Prostate gland (tissue), 2 donors: ENCODE measurements at regions not wholly inside any gene's neighbourhood (a gene's known extent, or its start where the extent isn't known, plus 50 kb on each side); places are given as distances from the start of the nearest gene placed in this dataset.
A peak's percentile ranks its signal among the peaks of the same experiment; 100 is the strongest.

ENCODE experiments used
- DNase-seq: peaks from one replicate; pipeline ENCODE4 v3.0.0-alpha.2; 2019; ENCODE audit warnings: low spot score
- H3K27ac ChIP-seq, 2 donors: fragments of 200-600 bp; sonication (generic); 2 replicates each; pipeline ENCODE4 v1.5.1; 2017 to 2019
- H3K27me3 ChIP-seq: fragments of 200-600 bp; sonication (generic); replicated peaks from 2 replicates; pipeline ENCODE4 v1.5.1; 2019; ENCODE audit not compliant: insufficient read depth
- H3K36me3 ChIP-seq, 2 donors: fragments of 200-600 bp; sonication (generic); 1 replicate in 1 of 2; 2 replicates in 1 of 2; pipeline versions ENCODE4 v1.5.1 to v1.8.1; 2017 to 2019
- H3K4me1 ChIP-seq: fragments of 200-600 bp; sonication (generic); replicated peaks from 2 replicates; pipeline ENCODE4 v1.5.1; 2019
- H3K4me3 ChIP-seq, 2 donors: fragments of 200-600 bp; sonication (generic); 2 replicates each; pipeline ENCODE4 v1.5.1; 2017 to 2019
- H3K9me3 ChIP-seq: fragments of 200-600 bp; sonication (generic); 2 replicates; pipeline ENCODE4 v1.5.1; 2017
- POLR2A ChIP-seq: fragments of 450-650 bp; IDR thresholded peaks from one replicate; pipeline ENCODE4 v1.6.1; 2016; ENCODE audit warnings: antibody characterized with exemption, mild to moderate bottlenecking
- POLR2AphosphoS5 ChIP-seq: sonication (generic); formaldehyde crosslinking; IDR thresholded peaks from one replicate; pipeline ENCODE4 v1.6.1; 2017; ENCODE audit warnings: antibody characterized with exemption
- WGBS: methylation state at CpG from one replicate; pipeline ENCODE4 v1.1.5; 2018; 5-methylcytosine and 5-hydroxymethylcytosine counted together
- intact Hi-C: fragments of 100-400 bp; cut with DNase I; formaldehyde crosslinking; loops from one replicate; pipeline ENCODE4 v1.14.2; 2022
- TF ChIP-seq, protein P1 (sequence below), 4 experiments: fragments of 200-600 bp in 2 of 4; fragments of 450-650 bp in 2 of 4; sonication (generic) in 2 of 4; IDR thresholded peaks; 1 replicate in 3 of 4; 2 replicates in 1 of 4; pipeline ENCODE4 v1.5.1; 2016 to 2019; ENCODE audit warnings: antibody characterized with exemption in 4 of 4, mild to moderate bottlenecking in 2 of 4, moderate library complexity in 2 of 4

DNA sequence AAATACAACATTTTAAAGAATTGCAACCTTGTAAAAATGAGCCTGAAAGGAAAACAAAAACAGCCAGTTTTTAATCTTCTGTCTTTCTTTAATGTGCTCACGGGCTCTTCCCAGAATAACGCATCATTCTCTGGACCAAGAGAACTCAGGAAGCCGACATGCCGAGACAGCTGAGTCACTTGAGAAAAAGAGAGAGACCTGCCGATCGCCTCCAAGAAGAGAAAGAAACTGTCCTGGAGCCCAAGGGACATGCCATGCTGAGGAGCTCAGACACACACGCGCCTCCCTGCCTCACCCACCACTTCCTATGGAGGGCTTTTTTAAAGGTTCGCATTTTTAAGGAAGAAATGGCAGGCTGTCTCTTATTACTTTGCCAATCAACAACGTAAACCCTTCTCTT, 176.4 kb downstream of the ZNF281 start:
- no peaks in the 10 kb centered on the region for H3K4me1 ChIP-seq
- H3K27me3 ChIP-seq = no peaks in the 10 kb centered on the region
- WGBS = 74% methylated on average over 10 of the region's 10 CpGs
- H3K36me3 ChIP-seq = no peaks in the 10 kb centered on the region
- no peak overlapping the region for H3K4me3 ChIP-seq
- TF ChIP-seq POLR2A (no peak), POLR2AphosphoS5 (no peak)
- TF ChIP-seq, protein P1, sequence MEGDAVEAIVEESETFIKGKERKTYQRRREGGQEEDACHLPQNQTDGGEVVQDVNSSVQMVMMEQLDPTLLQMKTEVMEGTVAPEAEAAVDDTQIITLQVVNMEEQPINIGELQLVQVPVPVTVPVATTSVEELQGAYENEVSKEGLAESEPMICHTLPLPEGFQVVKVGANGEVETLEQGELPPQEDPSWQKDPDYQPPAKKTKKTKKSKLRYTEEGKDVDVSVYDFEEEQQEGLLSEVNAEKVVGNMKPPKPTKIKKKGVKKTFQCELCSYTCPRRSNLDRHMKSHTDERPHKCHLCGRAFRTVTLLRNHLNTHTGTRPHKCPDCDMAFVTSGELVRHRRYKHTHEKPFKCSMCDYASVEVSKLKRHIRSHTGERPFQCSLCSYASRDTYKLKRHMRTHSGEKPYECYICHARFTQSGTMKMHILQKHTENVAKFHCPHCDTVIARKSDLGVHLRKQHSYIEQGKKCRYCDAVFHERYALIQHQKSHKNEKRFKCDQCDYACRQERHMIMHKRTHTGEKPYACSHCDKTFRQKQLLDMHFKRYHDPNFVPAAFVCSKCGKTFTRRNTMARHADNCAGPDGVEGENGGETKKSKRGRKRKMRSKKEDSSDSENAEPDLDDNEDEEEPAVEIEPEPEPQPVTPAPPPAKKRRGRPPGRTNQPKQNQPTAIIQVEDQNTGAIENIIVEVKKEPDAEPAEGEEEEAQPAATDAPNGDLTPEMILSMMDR (IDR thresholded peaks at IDR 0.05) = no peak
- DNase-seq = no peak
- H3K9me3 ChIP-seq = no peaks in the 10 kb centered on the region
- no peak overlapping the region for H3K27ac ChIP-seq
- intact Hi-C loops = no loop called here

GRCh38 chr1:200231787-200232231, 178.0 kb downstream of the ZNF281 start:
- TF ChIP-seq POLR2AphosphoS5 (peak; percentile 7), POLR2A (no peak)
- TF ChIP-seq, protein P1 (IDR thresholded peaks at IDR 0.05) = no peak
- Histone ChIP-seq H3K27ac (no peak overlapping the region), H3K9me3 (no peaks in the 10 kb centered on the region), H3K4me1 (no peaks in the 10 kb centered on the region), H3K27me3 (peaks cover 2% of the 10 kb centered on the region), H3K36me3 (no peaks in the 10 kb centered on the region), H3K4me3 (no peak overlapping the region)
- no peak for DNase-seq
- WGBS = 48% methylated on average over 1 of the region's 1 CpG
- intact Hi-C loops = no loop called here

- H3K27ac ChIP-seq = no peak overlapping the region
- no peaks in the 10 kb centered on the region for H3K4me1 ChIP-seq
- no peaks in the 10 kb centered on the region for H3K9me3 ChIP-seq
- peaks cover 2% of the 10 kb centered on the region for H3K27me3 ChIP-seq
- no peak overlapping the region for H3K4me3 ChIP-seq
- intact Hi-C loops = no loop called here
- TF ChIP-seq POLR2AphosphoS5 (no peak), POLR2A (no peak)
- TF ChIP-seq, protein P1 (IDR thresholded peaks at IDR 0.05) = no peak
- H3K36me3 ChIP-seq = no peaks in the 10 kb centered on the region
- 96% methylated on average over 1 of the region's 1 CpG for WGBS
- no peak for DNase-seq
Observed at GRCh38 chr1:200230671-200231070, 179.2 kb downstream of the ZNF281 start.

DNA sequence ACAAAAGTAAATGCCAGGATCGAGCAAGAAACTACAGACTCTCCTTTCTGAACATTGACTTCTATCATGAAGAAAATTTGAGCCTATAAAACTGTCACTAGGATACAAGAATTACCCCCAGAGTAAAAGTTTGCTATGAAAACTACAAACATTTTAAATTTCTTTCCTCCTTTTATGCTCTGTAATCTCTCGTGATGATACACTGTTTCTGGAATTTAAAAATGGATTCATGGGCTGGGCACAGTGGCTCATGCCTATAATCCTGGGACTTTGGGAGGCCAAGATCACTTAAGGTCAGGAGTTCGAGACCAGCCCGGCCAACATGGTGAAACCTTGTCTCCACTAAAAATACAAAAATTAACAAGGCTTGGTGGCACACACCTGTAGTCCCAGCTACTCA, 181.3 kb downstream of the ZNF281 start:
- H3K27me3 ChIP-seq = peaks cover 2% of the 10 kb centered on the region
- intact Hi-C loops = no loop called here
- TF ChIP-seq POLR2AphosphoS5 (no peak), POLR2A (no peak)

DNA sequence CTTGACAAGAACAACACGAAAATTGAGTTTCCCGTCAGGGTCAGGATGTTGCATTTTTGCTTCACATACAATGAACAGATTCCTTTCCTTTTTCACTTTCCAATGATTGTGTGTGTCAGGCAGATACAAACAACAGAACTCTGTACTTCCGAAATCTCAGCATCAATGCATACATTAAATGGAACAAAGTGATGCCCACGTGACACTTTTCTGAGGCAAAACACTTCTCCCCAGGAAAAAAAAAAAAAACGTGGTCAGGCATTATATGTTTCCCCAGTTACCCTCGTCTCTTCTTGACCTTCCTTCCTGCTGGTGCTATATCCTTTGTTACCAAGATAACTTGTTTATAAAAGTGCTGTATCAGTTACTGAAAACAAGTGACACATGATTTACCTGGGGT, 181.8 kb downstream of the ZNF281 start:
- H3K36me3 ChIP-seq = no peaks in the 10 kb centered on the region
- H3K9me3 ChIP-seq = no peaks in the 10 kb centered on the region
- TF ChIP-seq POLR2AphosphoS5 = no peak
- TF ChIP-seq POLR2A = no peak
- TF ChIP-seq, protein P1 (IDR thresholded peaks at IDR 0.05) = no peak
- no peaks in the 10 kb centered on the region for H3K4me1 ChIP-seq
- peaks cover 2% of the 10 kb centered on the region for H3K27me3 ChIP-seq
- intact Hi-C loops = no loop called here
- no peak overlapping the region for H3K4me3 ChIP-seq
- WGBS = 30% methylated on average over 6 of the region's 6 CpGs
- no peak overlapping the region for H3K27ac ChIP-seq
- DNase-seq = no peak

More for the DNA sequence above, 181.3 kb downstream of the ZNF281 start:
- 60% methylated on average over 4 of the region's 4 CpGs for WGBS
- Histone ChIP-seq H3K4me3 (no peak overlapping the region), H3K36me3 (no peaks in the 10 kb centered on the region), H3K9me3 (no peaks in the 10 kb centered on the region), H3K27ac (no peak overlapping the region), H3K4me1 (no peaks in the 10 kb centered on the region)
- no peak for DNase-seq
